ENCODE measurements at regions not wholly inside any gene's neighbourhood (a gene's known extent, or its start where the extent isn't known, plus 50 kb on each side); places are given as distances from the start of the nearest gene placed in this dataset.

DNA sequence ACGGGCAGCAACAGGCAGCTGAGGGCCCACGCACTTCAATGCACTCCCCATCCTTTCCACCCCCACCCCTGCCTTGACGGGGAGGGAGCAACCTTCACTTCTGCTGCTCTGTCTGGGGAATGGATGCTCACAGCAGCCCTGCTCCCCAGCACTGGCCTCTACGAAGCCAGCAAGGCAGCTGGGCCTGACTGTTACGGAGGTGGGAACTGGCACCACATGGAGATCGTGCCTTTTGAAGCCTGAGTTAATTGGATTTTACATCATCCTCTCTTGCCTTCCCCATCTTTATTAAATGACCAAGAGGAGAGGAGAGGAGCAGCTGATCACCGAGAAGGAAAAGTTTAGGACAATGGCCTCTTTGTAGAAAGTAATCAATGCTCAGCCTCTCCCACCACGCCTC is 187.0 kb upstream of the RPL38 start (continued):
- no peak for TF ChIP-seq CHD7 (IDR thresholded peaks at IDR 0.05; ENCODE audit: insufficient replicate concordance, low read length)
- no peak for TF ChIP-seq SUZ12 (IDR thresholded peaks at IDR 0.05; ENCODE audit: low read length)
- TF ChIP-seq SIRT6 (IDR thresholded peaks at IDR 0.05; ENCODE audit: low read length), result no peak
